Posterior vena cava (tissue), 2 donors: ENCODE measurements at regions not wholly inside any gene's neighbourhood (a gene's known extent, or its start where the extent isn't known, plus 50 kb on each side); places are given as distances from the start of the nearest gene placed in this dataset.
"Not testable (repeated sequence)": the region's sequence is repeated elsewhere in the genome, so short reads cannot be mapped to it uniquely, and the experiment has no call there.

Source experiments
- DNase-seq: peaks from one replicate; pipeline ENCODE4 v3.0.0-alpha.2; 2020; ENCODE audit warnings: low spot score
- intact Hi-C, 2 donors: fragments of 100-400 bp; cut with DNase I; formaldehyde crosslinking; loops; one replicate each; pipeline versions ENCODE4 v1.14.1 to v1.14.2; 2022 to 2023
- donor health status: DM: yes; HTN: yes; CAD: no.
- donor health status: DM: yes; HTN: yes; CAD: no.

DNA sequence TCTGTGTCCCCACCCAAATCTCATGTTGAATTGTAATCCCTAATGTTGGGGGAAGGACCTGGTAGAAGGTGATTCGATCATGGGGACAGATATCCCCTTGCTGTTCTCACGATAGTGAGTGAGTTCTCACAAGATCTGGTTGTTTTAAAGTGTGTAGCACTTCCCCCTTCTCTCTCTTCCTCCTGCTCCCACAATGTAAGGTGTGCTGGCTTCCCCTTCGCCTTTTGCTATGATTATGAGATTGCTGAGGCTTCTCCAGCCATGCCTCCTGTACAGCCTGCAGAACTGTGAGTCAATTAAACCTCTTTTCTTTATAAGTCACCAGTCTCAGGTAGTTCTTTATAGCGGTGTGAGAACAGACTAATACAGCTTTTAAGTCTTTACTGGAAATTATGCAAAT lies 193.3 kb upstream of the RBBP8 start:
- no peak for DNase-seq
- intact Hi-C loops, result no loop called here

DNA sequence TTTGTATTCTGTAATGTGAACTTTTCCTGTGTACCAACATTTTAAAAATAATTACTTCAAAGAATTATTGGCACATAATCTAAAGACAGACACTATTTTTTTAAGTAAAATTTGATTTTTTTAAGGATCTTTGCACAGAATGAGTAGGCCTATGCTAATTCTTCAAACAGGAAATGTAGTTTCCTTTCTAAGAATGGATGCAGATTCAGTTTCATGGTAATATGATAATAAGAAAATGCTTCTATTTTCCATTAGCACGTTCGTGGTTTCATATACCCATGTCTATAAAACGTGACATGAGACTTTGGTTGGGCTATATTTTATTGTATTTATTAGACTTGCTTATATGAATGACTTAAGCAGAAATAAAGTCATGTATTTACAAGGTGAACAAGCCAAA lies 191.8 kb upstream of the RBBP8 start:
- no peak for DNase-seq
- intact Hi-C loops, result no loop called here

GRCh38 chr18:22742409-22742808 lies 190.7 kb upstream of the RBBP8 start:
- intact Hi-C loops, result no loop called here
- no peak for DNase-seq

DNA sequence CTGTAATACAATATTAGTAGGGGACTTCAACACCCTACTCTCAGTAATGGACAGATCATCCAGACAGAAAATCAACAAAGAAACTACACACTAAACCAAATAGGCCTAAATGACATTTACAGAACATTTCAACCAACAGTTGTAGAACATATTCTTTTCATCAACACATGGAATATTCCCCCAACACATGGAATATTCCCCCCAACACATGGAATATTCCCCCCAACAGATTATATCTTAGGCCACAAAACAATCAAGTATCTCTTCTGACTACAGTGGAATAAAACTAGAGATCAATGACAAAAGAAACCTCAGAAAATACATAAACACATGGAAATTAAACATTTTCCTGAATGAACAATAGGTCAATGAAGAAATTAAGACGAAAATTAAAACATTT lies 187.2 kb upstream of the RBBP8 start:
- DNase-seq, result no peak
- intact Hi-C loops, result no loop called here

GRCh38 chr18:22752014-22752413 lies 181.1 kb upstream of the RBBP8 start:
- intact Hi-C loops, result no loop called here
- no peak for DNase-seq

DNA sequence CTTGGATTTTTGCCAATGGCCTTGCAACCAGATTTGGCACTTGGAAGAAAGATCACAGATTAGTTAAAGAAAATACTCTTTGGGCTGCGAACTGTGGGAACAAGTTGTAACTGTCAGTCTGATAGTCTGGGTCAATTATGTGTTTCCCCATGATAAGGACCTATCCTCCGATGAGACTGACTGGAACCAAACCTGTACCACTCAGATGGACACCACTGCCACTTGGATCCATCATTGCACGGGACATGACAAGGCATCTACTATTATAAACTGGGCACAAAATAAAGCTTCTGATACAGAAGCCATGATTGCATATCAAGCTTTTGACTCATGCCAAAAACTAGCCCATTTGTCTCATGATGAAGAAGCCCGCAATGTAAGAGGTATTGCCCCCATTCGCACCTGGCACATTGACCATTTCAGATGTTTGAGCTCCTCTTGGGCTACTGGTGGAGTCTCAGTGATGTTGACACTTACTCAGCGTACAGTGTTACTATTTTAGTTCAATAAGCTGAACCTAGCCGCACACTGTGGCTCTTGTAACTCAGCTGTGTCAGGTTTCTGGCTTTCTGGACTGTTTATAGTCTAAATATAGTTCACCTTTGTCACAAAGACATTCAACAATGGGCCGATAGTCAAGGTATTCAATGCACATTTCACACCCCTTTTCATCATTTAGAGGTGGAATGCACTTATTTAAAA lies 179.8 kb upstream of the RBBP8 start:
- intact Hi-C loops, result no loop called here
- DNase-seq, result no peak

- intact Hi-C loops, DNase-seq: not testable (repeated sequence)
Observed at GRCh38 chr18:22764005-22764404, 169.1 kb upstream of the RBBP8 start.

- DNase-seq, result no peak
- intact Hi-C loops, result no loop called here
Observed at GRCh38 chr18:22765896-22766295, 167.2 kb upstream of the RBBP8 start.

DNA sequence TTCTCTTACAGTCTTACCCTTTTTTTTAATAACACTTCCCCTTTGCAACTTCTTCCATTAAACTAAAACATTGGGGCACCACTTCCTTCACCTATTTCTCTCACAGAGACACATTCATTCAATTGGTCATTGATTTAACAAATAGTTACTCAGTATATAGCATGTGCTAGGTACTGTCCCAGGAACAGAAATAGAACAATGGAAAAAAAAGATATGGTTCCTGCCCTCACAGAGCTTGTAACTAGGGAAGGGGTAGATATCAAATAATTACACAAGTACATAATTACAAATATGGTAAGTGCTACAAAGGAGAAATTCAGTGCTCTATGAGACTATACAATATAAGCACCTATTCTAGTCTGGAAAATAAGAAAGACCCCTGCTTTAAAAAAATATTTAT lies 165.5 kb upstream of the RBBP8 start:
- DNase-seq, result no peak

DNA sequence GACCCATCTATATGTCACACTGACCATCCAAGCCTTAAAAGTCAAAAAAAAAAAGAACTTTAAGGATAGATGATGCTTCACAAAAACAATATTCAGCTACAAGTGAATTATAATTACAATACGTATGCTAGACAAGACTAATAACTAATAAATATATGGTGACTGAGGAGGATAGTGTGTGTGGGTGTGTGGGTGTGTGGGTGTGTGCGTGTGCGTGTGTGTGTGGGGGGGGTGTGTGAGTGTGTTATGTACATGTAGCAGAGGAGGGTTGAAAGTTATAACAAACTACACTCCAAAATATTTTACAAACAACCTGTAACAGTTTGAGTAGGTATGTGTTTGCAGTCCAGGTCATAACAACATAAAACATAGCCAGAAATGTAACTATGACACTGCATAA lies 159.2 kb upstream of the RBBP8 start:
- DNase-seq, result no peak
- intact Hi-C loops, result no loop called here

More for the DNA sequence above, 165.5 kb upstream of the RBBP8 start:
- intact Hi-C loops, result no loop called here

DNA sequence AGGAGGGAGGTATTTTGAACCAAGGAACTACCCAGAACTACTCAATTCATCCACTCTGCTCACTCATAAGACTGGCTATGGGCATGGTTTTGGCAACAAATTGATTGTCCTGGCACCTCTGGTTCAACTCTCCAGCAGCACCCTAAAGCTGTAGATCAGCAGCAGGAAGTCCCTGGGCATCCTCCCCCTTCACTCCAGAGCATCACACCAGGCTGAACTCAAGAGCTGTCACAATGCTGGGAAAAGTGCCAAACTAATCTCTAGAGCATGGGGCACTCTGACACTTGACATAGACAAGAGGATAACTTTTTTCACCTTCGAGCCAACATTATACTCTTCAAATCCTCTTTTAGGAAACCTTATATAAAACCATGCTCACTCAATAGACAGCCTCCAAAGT lies 154.1 kb upstream of the RBBP8 start:
- intact Hi-C loops, result no loop called here
- DNase-seq, result no peak

DNA sequence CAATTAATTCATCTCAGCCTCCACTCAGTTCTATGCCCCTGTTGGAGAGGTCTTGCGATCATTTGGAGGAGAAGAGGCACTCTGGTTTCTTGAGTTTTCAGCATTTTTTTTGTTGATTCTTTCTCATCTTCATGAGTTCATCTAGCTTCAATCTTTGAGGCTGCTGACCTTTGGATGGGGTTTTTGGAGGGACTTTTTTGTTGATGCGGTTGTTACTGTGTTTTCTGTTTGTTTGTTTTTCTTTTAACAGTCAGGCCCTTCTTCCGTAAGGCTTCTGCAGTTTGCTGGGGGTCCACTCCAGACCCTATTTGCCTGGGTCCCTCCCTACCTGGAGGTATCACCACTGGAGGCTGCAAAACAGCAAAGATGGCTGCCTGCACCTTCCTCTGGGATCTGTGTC lies 149.9 kb upstream of the RBBP8 start:
- DNase-seq, result no peak
- intact Hi-C loops, result no loop called here

DNA sequence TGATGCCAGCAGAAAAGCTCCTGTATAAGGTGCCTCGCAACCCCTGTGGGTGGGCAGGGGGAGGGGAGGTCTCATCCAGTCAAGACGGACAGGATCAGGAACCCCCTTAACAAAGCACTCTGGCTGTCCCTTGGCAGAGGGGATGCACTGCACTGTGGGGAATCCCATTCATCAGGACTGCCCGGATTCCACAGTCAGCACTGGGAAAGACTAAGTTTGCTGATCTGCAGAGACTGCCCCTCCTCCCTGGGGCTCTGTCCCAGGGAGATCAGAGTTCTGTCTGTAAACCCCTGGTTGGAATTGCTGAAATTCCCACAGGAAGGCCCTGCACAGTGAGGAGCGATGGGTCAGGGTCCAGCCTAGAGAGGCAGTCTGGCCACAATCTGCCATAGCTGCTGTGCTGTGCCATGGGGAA lies 149.5 kb upstream of the RBBP8 start:
- no peak for DNase-seq
- intact Hi-C loops, result no loop called here

DNA sequence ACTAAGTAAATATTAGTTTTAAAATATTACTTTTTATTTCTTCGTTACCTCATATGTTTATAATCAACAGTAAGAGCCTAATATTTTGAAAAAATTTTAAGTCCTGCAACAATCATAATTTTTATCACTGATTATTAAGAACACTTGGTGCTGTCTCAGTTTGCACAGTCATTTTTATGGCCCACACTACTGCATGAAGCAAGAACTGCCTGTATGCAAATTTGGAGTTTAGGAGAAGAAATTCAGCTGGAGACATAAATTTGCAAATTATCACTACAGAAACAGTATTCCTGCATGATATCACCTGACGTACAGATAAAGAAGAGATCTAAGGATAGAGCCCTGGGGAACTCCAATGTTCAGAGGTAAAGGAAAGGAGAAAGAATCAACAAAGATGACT lies 144.1 kb upstream of the RBBP8 start:
- intact Hi-C loops, result loop anchor here in 1 of 2 donors (5.0 kb wide), 1 partner anchor 388 kb away; no protein-coding TSS in a partner anchor
- no peak for DNase-seq

- intact Hi-C loops, result loop anchor here in 1 of 2 donors (5.0 kb wide), 1 partner anchor 388 kb away; no protein-coding TSS in a partner anchor
- DNase-seq, result no peak
Observed at GRCh38 chr18:22789600-22789999, 143.5 kb upstream of the RBBP8 start.

DNA sequence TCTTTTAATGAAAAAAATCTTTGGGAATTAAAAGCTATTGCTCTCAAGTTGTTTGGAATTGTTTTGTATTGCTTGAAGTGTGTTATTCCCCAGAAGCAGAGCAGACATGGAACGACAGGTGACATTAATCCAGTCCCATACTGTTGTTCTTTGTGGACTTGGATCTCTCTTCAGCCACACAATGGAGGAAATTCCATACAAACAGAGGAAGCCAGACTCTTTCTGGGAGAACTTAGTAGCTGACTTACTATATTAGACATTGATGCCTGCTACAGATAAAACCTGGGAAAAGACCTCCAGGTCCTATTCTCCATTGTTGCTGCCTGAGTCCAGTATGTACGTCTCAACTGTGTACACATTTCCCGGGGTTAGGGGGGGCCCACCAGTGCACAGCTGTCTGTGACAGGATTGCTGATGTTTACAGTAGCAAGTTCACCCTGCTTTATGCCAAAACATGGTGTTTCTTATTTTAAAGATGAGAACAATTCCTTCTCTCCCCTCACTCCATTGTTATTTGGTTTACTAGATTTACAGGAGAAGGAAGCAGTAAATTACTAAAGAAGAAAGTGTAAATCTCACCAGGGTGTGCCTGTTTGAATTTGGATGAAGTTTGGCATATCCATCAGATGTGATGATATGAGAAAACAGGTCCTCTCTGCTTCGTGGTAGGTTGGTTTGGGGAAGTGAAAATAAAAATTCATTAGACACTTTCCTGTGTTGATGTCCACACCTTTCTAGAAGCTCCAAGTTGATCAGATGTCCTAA lies 142.4 kb upstream of the RBBP8 start:
- DNase-seq, result no peak
- intact Hi-C loops, result no loop called here

GRCh38 chr18:22791310-22791610 lies 141.9 kb upstream of the RBBP8 start:
- DNase-seq, result no peak
- intact Hi-C loops, result no loop called here

- intact Hi-C loops, result loop anchor here in 1 of 2 donors (5.0 kb wide), 1 partner anchor 186 kb away; no protein-coding TSS in a partner anchor
- DNase-seq, result no peak
Observed at GRCh38 chr18:22796113-22796512, 137.0 kb upstream of the RBBP8 start.

DNA sequence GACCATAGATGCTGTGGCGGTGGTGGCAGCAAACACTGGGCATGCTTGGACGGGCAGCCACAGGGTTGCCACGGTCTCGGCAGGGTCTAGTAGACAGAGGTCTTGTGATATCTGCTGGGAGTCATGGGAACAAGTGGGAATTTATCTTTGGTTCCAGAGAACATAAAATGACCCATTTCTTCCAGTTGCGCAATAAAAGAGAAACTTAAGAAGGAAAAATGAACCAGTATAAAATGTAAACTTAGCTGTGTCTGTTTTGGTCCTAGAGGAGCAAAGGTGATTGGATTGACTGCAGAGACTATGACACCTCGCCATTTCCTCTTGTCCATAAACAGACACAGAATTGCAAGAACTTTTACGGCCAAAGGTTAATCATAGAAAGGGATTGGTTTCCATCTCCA lies 132.6 kb upstream of the RBBP8 start:
- intact Hi-C loops, result no loop called here

GRCh38 chr18:22813648-22814328 lies 119.3 kb upstream of the RBBP8 start:
- intact Hi-C loops, result no loop called here
- DNase-seq, result no peak

More for the DNA sequence above, 132.6 kb upstream of the RBBP8 start:
- DNase-seq, result no peak

DNA sequence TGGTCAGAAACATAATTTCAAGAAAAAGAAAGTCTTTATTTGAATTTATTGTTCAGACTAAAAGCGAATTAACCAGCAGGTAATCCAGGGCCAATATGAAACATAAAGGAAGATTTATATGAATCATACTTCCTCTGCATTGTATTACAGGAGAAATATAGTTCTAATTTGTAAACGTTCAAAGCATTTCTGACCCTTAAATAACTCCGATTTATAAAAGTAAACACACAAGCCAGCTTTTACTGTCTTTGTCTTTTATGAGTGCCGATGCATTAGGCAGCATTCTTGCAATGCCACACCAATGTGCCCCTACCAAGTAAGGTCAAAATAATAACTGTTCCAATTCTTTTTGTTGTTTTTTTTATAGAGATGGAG lies 118.8 kb upstream of the RBBP8 start:
- intact Hi-C loops, result no loop called here
- no peak for DNase-seq
